Mesenchymal stem cell (in vitro differentiated cells and primary cell): ENCODE measurements at regions not wholly inside any gene's neighbourhood (a gene's known extent, or its start where the extent isn't known, plus 50 kb on each side); places are given as distances from the start of the nearest gene placed in this dataset.
A peak's percentile ranks its signal among the peaks of the same experiment; 100 is the strongest.

Source experiments
- DNase-seq: peaks from one replicate; pipeline ENCODE4 v3.0.0-alpha.2; 2013
- H2AFZ ChIP-seq: one replicate; pipeline ENCODE4 v1.6.1; 2013; ENCODE audit warnings: low read depth, mild to moderate bottlenecking, control low read depth, inconsistent platforms, low read length, moderate library complexity
- H2AK5ac ChIP-seq: 2 replicates; pipeline ENCODE4 v1.6.1; 2013; ENCODE audit warnings: low read length, moderate library complexity, mild to moderate bottlenecking, inconsistent platforms; ENCODE audit not compliant: severe bottlenecking
- H2BK120ac ChIP-seq: one replicate; pipeline ENCODE4 v1.6.1; 2013; ENCODE audit warnings: low read depth, mild to moderate bottlenecking, inconsistent platforms, low read length, moderate library complexity
- H2BK12ac ChIP-seq, 2 experiments: one replicate each; pipeline ENCODE4 v1.6.1; 2013; ENCODE audit warnings: inconsistent platforms in 2 of 2, low read length in 2 of 2, mild to moderate bottlenecking in 2 of 2, moderate library complexity in 2 of 2, control low read depth in 1 of 2
- H2BK15ac ChIP-seq: one replicate; pipeline ENCODE4 v1.6.1; 2013; ENCODE audit warnings: mild to moderate bottlenecking, low read depth, inconsistent platforms; ENCODE audit not compliant: poor library complexity, severe bottlenecking
- H2BK5ac ChIP-seq: 2 replicates; pipeline ENCODE4 v1.6.1; 2013; ENCODE audit warnings: low read depth, mild to moderate bottlenecking, low read length, control low read depth, inconsistent platforms; ENCODE audit not compliant: poor library complexity, severe bottlenecking
- H3K14ac ChIP-seq, 2 experiments: one replicate each; pipeline ENCODE4 v1.6.1; 2013; ENCODE audit warnings: inconsistent platforms in 2 of 2, low read length in 2 of 2, control low read depth in 1 of 2, mild to moderate bottlenecking in 1 of 2, moderate library complexity in 1 of 2
- H3K18ac ChIP-seq, 2 experiments: one replicate each; pipeline ENCODE4 v1.6.1; 2013; ENCODE audit warnings: inconsistent platforms in 2 of 2, low read length in 2 of 2, control low read depth in 1 of 2, low read depth in 1 of 2, mild to moderate bottlenecking in 1 of 2
- H3K23ac ChIP-seq, 2 experiments: one replicate each; pipeline ENCODE4 v1.6.1; 2013; ENCODE audit warnings: inconsistent platforms in 2 of 2, low read length in 2 of 2, mild to moderate bottlenecking in 2 of 2, moderate library complexity in 2 of 2, control low read depth in 1 of 2
- H3K27ac ChIP-seq: 2 replicates; pipeline ENCODE4 v1.5.1; 2013; ENCODE audit warnings: mild to moderate bottlenecking, moderate library complexity, low read length, control low read depth, inconsistent platforms; ENCODE audit not compliant: poor library complexity, severe bottlenecking
- H3K27me3 ChIP-seq, 2 experiments: 2 replicates each; pipeline versions ENCODE4 v1.6.1 to v1.7.0; 2013; ENCODE audit warnings: low read length in 2 of 2, mild to moderate bottlenecking in 2 of 2, moderate library complexity in 2 of 2, control low read depth in 1 of 2, inconsistent platforms in 1 of 2; ENCODE audit not compliant: control insufficient read depth in 1 of 2, insufficient read depth in 1 of 2
- H3K36me3 ChIP-seq, 2 experiments: 2 replicates each; pipeline versions ENCODE4 v1.6.1 to v1.7.0; 2013; ENCODE audit warnings: low read length in 2 of 2, control low read depth in 1 of 2, inconsistent platforms in 1 of 2, low read depth in 1 of 2, mild to moderate bottlenecking in 1 of 2; ENCODE audit not compliant: insufficient read depth in 2 of 2, control insufficient read depth in 1 of 2
- H3K4ac ChIP-seq, 2 experiments: one replicate each; pipeline ENCODE4 v1.6.1; 2013; ENCODE audit warnings: inconsistent platforms in 2 of 2, low read length in 2 of 2, mild to moderate bottlenecking in 2 of 2, moderate library complexity in 2 of 2, control low read depth in 1 of 2, low read depth in 1 of 2
- H3K4me1 ChIP-seq: 2 replicates; pipeline ENCODE4 v1.6.1; 2013; ENCODE audit warnings: low read depth, low read length, control low read depth; ENCODE audit not compliant: control insufficient read depth, insufficient read depth
- H3K4me2 ChIP-seq: 2 replicates; pipeline ENCODE4 v1.6.1; 2013; ENCODE audit warnings: low read length, mild to moderate bottlenecking, inconsistent platforms; ENCODE audit not compliant: poor library complexity, severe bottlenecking
- H3K4me3 ChIP-seq, 2 experiments: 2 replicates each; pipeline versions ENCODE4 v1.5.1 to v1.7.0; 2013; ENCODE audit warnings: low read length in 2 of 2, mild to moderate bottlenecking in 2 of 2, control low read depth in 1 of 2, low read depth in 1 of 2; ENCODE audit not compliant: insufficient read depth in 1 of 2
- H3K79me1 ChIP-seq: replicated peaks from 2 replicates; pipeline ENCODE4 v1.6.1; 2013; ENCODE audit warnings: mild to moderate bottlenecking, control low read depth, low read length, inconsistent platforms; ENCODE audit not compliant: poor library complexity, severe bottlenecking
- H3K9ac ChIP-seq: 2 replicates; pipeline ENCODE4 v1.7.0; 2013; ENCODE audit warnings: mild to moderate bottlenecking, low read length, moderate library complexity
- H3K9me3 ChIP-seq: 2 replicates; pipeline ENCODE4 v1.7.0; 2013; ENCODE audit warnings: mild to moderate bottlenecking, low read length; ENCODE audit not compliant: control insufficient read depth
- H4K8ac ChIP-seq: one replicate; pipeline ENCODE4 v1.6.1; 2013; ENCODE audit warnings: inconsistent platforms, mild to moderate bottlenecking, low read length, moderate library complexity
- H4K91ac ChIP-seq: one replicate; pipeline ENCODE4 v1.6.1; 2013; ENCODE audit warnings: mild to moderate bottlenecking, low read length, inconsistent platforms
- WGBS: methylation state at CpG from one replicate; pipeline ENCODE4 v1.1.7; 2013; ENCODE audit warnings: mixed read lengths; 5-methylcytosine and 5-hydroxymethylcytosine counted together

- no peak overlapping the region for H2BK15ac ChIP-seq
- no peaks in the 10 kb centered on the region for H3K9me3 ChIP-seq
- no peak overlapping the region for H3K4me2 ChIP-seq
- WGBS: 63% methylated on average over 6 of the region's 6 CpGs
- no peak overlapping the region for H2AFZ ChIP-seq
- DNase-seq: no peak
- H2BK120ac ChIP-seq: no peak overlapping the region
- H3K27me3 ChIP-seq: peaks cover 22 to 81% of the 10 kb centered on the region in 2 experiments
- no peaks in the 10 kb centered on the region for H3K36me3 ChIP-seq
- no peak overlapping the region for H3K14ac ChIP-seq
- H3K4me3 ChIP-seq: no peak overlapping the region
- H4K91ac ChIP-seq: no peak overlapping the region
- no peak overlapping the region for H3K18ac ChIP-seq
- no peak overlapping the region for H3K9ac ChIP-seq
- H3K79me1 ChIP-seq: no peaks in the 10 kb centered on the region
- H2BK12ac ChIP-seq: no peak overlapping the region
- H3K4me1 ChIP-seq: peaks cover 1% of the 10 kb centered on the region
- no peak overlapping the region for H2AK5ac ChIP-seq
- H3K4ac ChIP-seq: no peak overlapping the region
- H4K8ac ChIP-seq: no peak overlapping the region
- no peak overlapping the region for H2BK5ac ChIP-seq
- no peak overlapping the region for H3K23ac ChIP-seq
- no peak overlapping the region for H3K27ac ChIP-seq
Measured at GRCh38 chr20:56861590-56861989, 232.5 kb downstream of the TFAP2C start.

- Histone ChIP-seq H3K9me3 (peaks cover 11% of the 10 kb centered on the region), H3K23ac (no peak overlapping the region), H2AFZ (no peak overlapping the region), H3K4ac (no peak overlapping the region), H3K4me3 (no peak overlapping the region), H2AK5ac (no peak overlapping the region), H3K79me1 (no peaks in the 10 kb centered on the region), H3K4me1 (peaks cover 1% of the 10 kb centered on the region), H3K14ac (no peak overlapping the region), H2BK15ac (no peak overlapping the region), H3K4me2 (no peak overlapping the region), H3K36me3 (no peaks in the 10 kb centered on the region), H3K9ac (no peak overlapping the region), H4K91ac (no peak overlapping the region), H4K8ac (no peak overlapping the region), H3K18ac (no peak overlapping the region), H3K27ac (no peak overlapping the region), H2BK12ac (no peak overlapping the region), H2BK120ac (no peak overlapping the region), H2BK5ac (no peak overlapping the region), H3K27me3 (peaks cover 22 to 84% of the 10 kb centered on the region in 2 experiments)
- WGBS: 60% methylated on average over 10 of the region's 10 CpGs
- DNase-seq: no peak
Measured at GRCh38 chr20:56865055-56865454, 235.9 kb downstream of the TFAP2C start.

- Histone ChIP-seq H3K79me1 (no peaks in the 10 kb centered on the region), H3K23ac (no peak overlapping the region), H3K4me2 (no peak overlapping the region), H2BK12ac (no peak overlapping the region), H4K91ac (no peak overlapping the region), H2BK15ac (no peak overlapping the region), H3K27me3 (peaks cover 12 to 82% of the 10 kb centered on the region in 2 experiments), H4K8ac (no peak overlapping the region), H3K27ac (no peak overlapping the region), H3K14ac (peak overlapping the region in 1 of 2 experiments; percentile 62), H3K4me3 (no peak overlapping the region), H2BK120ac (no peak overlapping the region), H3K9ac (no peak overlapping the region), H3K36me3 (no peaks in the 10 kb centered on the region), H3K4ac (no peak overlapping the region), H3K9me3 (peaks cover 11% of the 10 kb centered on the region), H3K4me1 (no peaks in the 10 kb centered on the region), H2AFZ (no peak overlapping the region), H3K18ac (no peak overlapping the region), H2AK5ac (no peak overlapping the region), H2BK5ac (no peak overlapping the region)
- DNase-seq: no peak
- WGBS: 65% methylated on average over 4 of the region's 4 CpGs
Measured at GRCh38 chr20:56867128-56867527, 238.0 kb downstream of the TFAP2C start.

GRCh38 chr20:56868746-56869145 is 239.6 kb downstream of the TFAP2C start:
- no peaks in the 10 kb centered on the region for H3K79me1 ChIP-seq
- H2BK12ac ChIP-seq: no peak overlapping the region
- DNase-seq: no peak
- H3K27ac ChIP-seq: no peak overlapping the region
- H2AFZ ChIP-seq: no peak overlapping the region
- no peaks in the 10 kb centered on the region for H3K4me1 ChIP-seq
- H4K91ac ChIP-seq: no peak overlapping the region
- H2BK15ac ChIP-seq: no peak overlapping the region
- peaks cover 10 to 83% of the 10 kb centered on the region in 2 experiments for H3K27me3 ChIP-seq
- WGBS: 94% methylated on average over 3 of the region's 4 CpGs
- no peak overlapping the region for H2BK120ac ChIP-seq
- H4K8ac ChIP-seq: no peak overlapping the region
- H3K4me2 ChIP-seq: no peak overlapping the region
- no peak overlapping the region for H3K18ac ChIP-seq
- H3K36me3 ChIP-seq: no peaks in the 10 kb centered on the region
- H3K4ac ChIP-seq: no peak overlapping the region
- no peak overlapping the region for H3K9ac ChIP-seq
- no peak overlapping the region for H3K4me3 ChIP-seq
- H2AK5ac ChIP-seq: no peak overlapping the region
- H3K14ac ChIP-seq: no peak overlapping the region
- H2BK5ac ChIP-seq: no peak overlapping the region
- H3K9me3 ChIP-seq: peaks cover 11% of the 10 kb centered on the region
- no peak overlapping the region for H3K23ac ChIP-seq
